H9 (cell line): ENCODE measurements at regions not wholly inside any gene's neighbourhood (a gene's known extent, or its start where the extent isn't known, plus 50 kb on each side); places are given as distances from the start of the nearest gene placed in this dataset.

Experiments used
- DNase-seq: peaks from one replicate; pipeline ENCODE4 v3.0.0-alpha.2; 2017
- H2AFZ ChIP-seq: one replicate; pipeline ENCODE4 v1.6.1; 2013; ENCODE audit warnings: mild to moderate bottlenecking, low read length, control low read depth, moderate library complexity
- H2AK5ac ChIP-seq: 2 replicates; pipeline ENCODE4 v1.6.1; 2013; ENCODE audit warnings: low read length, control low read depth, mixed read lengths; ENCODE audit not compliant: insufficient read length
- H2BK120ac ChIP-seq: one replicate; pipeline ENCODE4 v1.6.1; 2013; ENCODE audit warnings: low read depth, mild to moderate bottlenecking, low read length, control low read depth, inconsistent platforms; ENCODE audit not compliant: poor library complexity, severe bottlenecking
- H2BK12ac ChIP-seq: 2 replicates; pipeline ENCODE4 v1.6.1; 2013; ENCODE audit warnings: low read length, control low read depth, mixed read lengths, low read depth; ENCODE audit not compliant: insufficient read length
- H2BK15ac ChIP-seq: 2 replicates; pipeline ENCODE4 v1.6.1; 2013; ENCODE audit warnings: low read depth, low read length, control low read depth
- H2BK20ac ChIP-seq: one replicate; pipeline ENCODE4 v1.6.1; 2013; ENCODE audit warnings: low read depth, mild to moderate bottlenecking, low read length, control low read depth, inconsistent platforms; ENCODE audit not compliant: poor library complexity, severe bottlenecking
- H2BK5ac ChIP-seq: 2 replicates; pipeline ENCODE4 v1.6.1; 2013; ENCODE audit warnings: low read length, control low read depth, mixed read lengths; ENCODE audit not compliant: insufficient read length
- H3K14ac ChIP-seq: 2 replicates; pipeline ENCODE4 v1.6.1; 2013; ENCODE audit warnings: low read length, control low read depth; ENCODE audit not compliant: insufficient read depth
- H3K18ac ChIP-seq: 2 replicates; pipeline ENCODE4 v1.6.1; 2013; ENCODE audit warnings: low read depth, mild to moderate bottlenecking, mixed read lengths, low read length, control low read depth; ENCODE audit not compliant: insufficient read length
- H3K23ac ChIP-seq: 2 replicates; pipeline ENCODE4 v1.6.1; 2013; ENCODE audit warnings: low read length, control low read depth, mixed read lengths, low read depth; ENCODE audit not compliant: insufficient read length
- H3K23me2 ChIP-seq: 2 replicates; pipeline ENCODE4 v1.6.1; 2013; ENCODE audit warnings: low read depth, mild to moderate bottlenecking, mixed read lengths, low read length, control low read depth; ENCODE audit not compliant: insufficient read length, poor library complexity, severe bottlenecking
- H3K27ac ChIP-seq: 2 replicates; pipeline ENCODE4 v1.5.1; 2013; ENCODE audit warnings: low read length, control low read depth, mixed read lengths, low read depth; ENCODE audit not compliant: insufficient read length
- H3K27me3 ChIP-seq: 2 replicates; pipeline ENCODE4 v1.6.1; 2013; ENCODE audit warnings: low read length, control low read depth, inconsistent platforms; ENCODE audit not compliant: insufficient read depth
- H3K4ac ChIP-seq: 2 replicates; pipeline ENCODE4 v1.6.1; 2013; ENCODE audit warnings: low read depth, mild to moderate bottlenecking, control low read depth, inconsistent platforms, low read length, moderate library complexity
- H3K4me1 ChIP-seq: 2 replicates; pipeline ENCODE4 v1.6.1; 2013; ENCODE audit warnings: low read length, control low read depth, inconsistent platforms; ENCODE audit not compliant: insufficient read depth
- H3K4me2 ChIP-seq: 2 replicates; pipeline ENCODE4 v1.6.1; 2013; ENCODE audit warnings: low read length, control low read depth, mixed read lengths; ENCODE audit not compliant: insufficient read length, insufficient read depth
- H3K56ac ChIP-seq: 2 replicates; pipeline ENCODE4 v1.6.1; 2013; ENCODE audit warnings: low read depth, mild to moderate bottlenecking, mixed read lengths, low read length, control low read depth; ENCODE audit not compliant: insufficient read length
- H3K79me1 ChIP-seq: 2 replicates; pipeline ENCODE4 v1.6.1; 2013; ENCODE audit warnings: low read depth, mild to moderate bottlenecking, moderate library complexity, low read length, control low read depth, inconsistent platforms; ENCODE audit not compliant: insufficient read depth, poor library complexity, severe bottlenecking
- H3K79me2 ChIP-seq: 2 replicates; pipeline ENCODE4 v1.6.1; 2013; ENCODE audit warnings: low read length, control low read depth, inconsistent platforms; ENCODE audit not compliant: insufficient read depth
- H3K9ac ChIP-seq: 2 replicates; pipeline ENCODE4 v1.6.1; 2013; ENCODE audit warnings: low read length, control low read depth, mixed read lengths; ENCODE audit not compliant: insufficient read length; ENCODE audit errors: extremely low read depth
- H3K9me3 ChIP-seq: one replicate; pipeline ENCODE4 v1.6.1; 2013; ENCODE audit warnings: low read depth, low read length, inconsistent platforms; ENCODE audit not compliant: control insufficient read depth
- H3T11ph ChIP-seq: one replicate; pipeline ENCODE4 v1.6.1; 2013; ENCODE audit warnings: mild to moderate bottlenecking, low read length, control low read depth, inconsistent platforms
- H4K20me1 ChIP-seq: one replicate; pipeline ENCODE4 v1.6.1; 2013; ENCODE audit not compliant: control insufficient read depth, insufficient read length, insufficient read depth
- H4K5ac ChIP-seq: 2 replicates; pipeline ENCODE4 v1.6.1; 2013; ENCODE audit warnings: low read depth, mild to moderate bottlenecking, mixed read lengths, low read length, control low read depth; ENCODE audit not compliant: insufficient read length
- H4K8ac ChIP-seq: replicated peaks from 2 replicates; pipeline ENCODE4 v1.6.1; 2013; ENCODE audit warnings: low read length, control low read depth, mixed read lengths, low read depth; ENCODE audit not compliant: insufficient read length
- H4K91ac ChIP-seq: 2 replicates; pipeline ENCODE4 v1.6.1; 2013; ENCODE audit warnings: low read depth, mild to moderate bottlenecking, moderate library complexity, mixed read lengths, low read length, control low read depth; ENCODE audit not compliant: insufficient read length
- H3K27ac Mint-ChIP-seq, 3 experiments: 2 replicates in 2 of 3; 3 replicates in 1 of 3; pipeline ENCODE4 v1.8.0; 2020 to 2021; ENCODE audit warnings: mixed read lengths in 3 of 3, mild to moderate bottlenecking in 1 of 3, moderate library complexity in 1 of 3
- H3K27me3 Mint-ChIP-seq: 2 replicates; pipeline ENCODE4 v1.8.0; 2021; ENCODE audit warnings: low read depth, mild to moderate bottlenecking, moderate library complexity, mixed read lengths
- H3K36me3 Mint-ChIP-seq, 3 experiments: 2 replicates in 2 of 3; 3 replicates in 1 of 3; pipeline ENCODE4 v1.8.0; 2020 to 2021; ENCODE audit warnings: low read depth in 3 of 3, mixed read lengths in 3 of 3; ENCODE audit not compliant: insufficient read depth in 1 of 3
- H3K4me1 Mint-ChIP-seq, 2 experiments: 2 replicates each; pipeline ENCODE4 v1.8.0; 2020; ENCODE audit warnings: mixed read lengths in 2 of 2
- H3K4me3 Mint-ChIP-seq, 2 experiments: 2 replicates in 1 of 2; 3 replicates in 1 of 2; pipeline ENCODE4 v1.8.0; 2020 to 2021; ENCODE audit warnings: mild to moderate bottlenecking in 2 of 2, mixed read lengths in 2 of 2, moderate library complexity in 1 of 2
- H3K9me3 Mint-ChIP-seq, 2 experiments: 2 replicates in 1 of 2; 3 replicates in 1 of 2; pipeline ENCODE4 v1.8.0; 2020; ENCODE audit warnings: mild to moderate bottlenecking in 2 of 2, mixed read lengths in 2 of 2, moderate library complexity in 1 of 2
- CTCF ChIP-seq: fragments of 200-600 bp; sonication (generic); conservative IDR thresholded peaks from 3 replicates; pipeline ENCODE4 v1.8.0; 2021; ENCODE audit warnings: antibody characterized with exemption, mild to moderate bottlenecking
- WGBS: extraction: QIAGEN DNeasy Blood & Tissue Kit; methylation state at CpG from one replicate; pipeline ENCODE4 v1.1.7; 2013; ENCODE audit warnings: missing lambda C conversion rate, low lambda C conversion rate, mixed read lengths; ENCODE audit not compliant: insufficient read length; ENCODE audit errors: extremely low coverage; 5-methylcytosine and 5-hydroxymethylcytosine counted together

DNA sequence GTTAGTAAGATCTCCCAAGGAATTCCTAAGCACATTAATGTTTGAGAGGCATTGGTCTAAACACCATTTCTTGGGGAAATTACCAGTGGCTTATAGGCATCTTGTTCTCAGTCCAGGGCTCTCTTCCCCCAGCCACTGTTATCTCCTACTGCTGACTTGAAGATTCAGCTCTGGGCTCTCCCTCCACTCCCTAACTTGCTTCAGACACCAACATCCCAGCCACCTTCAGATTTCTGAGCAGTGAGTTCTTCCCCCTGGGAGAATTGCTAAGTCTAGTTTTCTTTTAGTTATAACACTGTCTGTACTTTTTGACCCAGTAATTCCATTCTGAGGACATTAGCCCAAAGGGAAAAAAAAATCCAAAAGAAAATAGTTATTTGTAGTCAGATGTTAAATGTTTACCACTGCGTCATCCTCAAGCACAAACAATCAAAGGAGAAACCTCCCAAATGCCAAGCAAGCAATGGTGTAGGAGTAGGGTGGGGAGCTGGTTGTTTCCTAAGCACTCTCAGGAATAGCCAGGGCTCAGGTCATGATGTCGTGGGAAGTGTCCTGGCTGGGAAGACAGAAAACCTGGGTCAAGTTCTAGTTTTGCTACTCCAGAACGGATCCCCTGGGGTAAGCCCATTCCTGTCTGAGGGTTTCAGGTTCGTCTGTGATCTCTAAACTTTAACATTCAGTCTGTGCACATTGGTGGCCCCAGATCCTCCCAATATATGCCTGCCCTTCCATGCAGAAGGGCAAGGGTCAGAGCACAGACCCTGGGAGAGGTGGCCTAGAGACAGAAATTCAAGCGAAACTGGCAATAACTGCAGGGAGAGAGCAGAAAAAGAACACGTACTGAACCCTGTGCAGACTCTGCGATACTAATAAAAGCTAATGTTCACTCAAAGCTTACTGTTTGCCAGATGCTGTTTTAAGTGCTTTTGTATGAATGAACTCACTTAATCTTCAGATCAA lies 191.1 kb upstream of the FGGY start:
- peaks cover 0 to 9% of the 10 kb centered on the region in 2 experiments; a peak in 3 of 5 replicates for H3K9me3 Mint-ChIP-seq
- no peak overlapping the region for H4K91ac ChIP-seq
- no peak overlapping the region for H3K14ac ChIP-seq
- no CpG with 5 or more reads among the region's 7 CpGs for WGBS
- no peaks in the 10 kb centered on the region; a peak in 2 of 7 replicates for H3K36me3 Mint-ChIP-seq
- H2BK20ac ChIP-seq: no peak overlapping the region
- H3K9ac ChIP-seq: no peak overlapping the region
- H3T11ph ChIP-seq: no peak overlapping the region
- H3K23ac ChIP-seq: no peak overlapping the region
- no peak overlapping the region for H2AK5ac ChIP-seq
- no peak overlapping the region for H3K56ac ChIP-seq
- H3K27me3 Mint-ChIP-seq: peaks cover 1% of the 10 kb centered on the region; the same call in 1 of the 2 replicates
- H3K4me3 Mint-ChIP-seq: no peak overlapping the region
- no peak overlapping the region for H3K4ac ChIP-seq
- H2BK5ac ChIP-seq: no peak overlapping the region
- no peak for DNase-seq
- peaks cover 4% of the 10 kb centered on the region; the same call in 1 of the 2 replicates for H3K4me1 ChIP-seq
- H4K20me1 ChIP-seq: no peaks in the 10 kb centered on the region
- H3K27ac Mint-ChIP-seq: peak overlapping the region in 1 of 3 experiments; percentile 70; a peak in 2 of 7 replicates
- no peak overlapping the region for H4K8ac ChIP-seq
- H3K79me1 ChIP-seq: no peaks in the 10 kb centered on the region
- no peak overlapping the region for H3K27ac ChIP-seq
- H4K5ac ChIP-seq: no peak overlapping the region
- H3K4me2 ChIP-seq: no peak overlapping the region
- H2BK15ac ChIP-seq: no peak overlapping the region
- H2AFZ ChIP-seq: no peak overlapping the region
- H2BK12ac ChIP-seq: no peak overlapping the region
- H3K23me2 ChIP-seq: no peaks in the 10 kb centered on the region
- H3K4me1 Mint-ChIP-seq: peaks cover 15 to 29% of the 10 kb centered on the region in 2 experiments
- no peak for TF ChIP-seq CTCF
- H3K9me3 ChIP-seq: no peaks in the 10 kb centered on the region
- H3K27me3 ChIP-seq: no peaks in the 10 kb centered on the region
- H3K79me2 ChIP-seq: no peaks in the 10 kb centered on the region
- H2BK120ac ChIP-seq: no peak overlapping the region
- no peak overlapping the region for H3K18ac ChIP-seq
